MM.1S (cell line): ENCODE measurements at regions not wholly inside any gene's neighbourhood (a gene's known extent, or its start where the extent isn't known, plus 50 kb on each side); places are given as distances from the start of the nearest gene placed in this dataset.

ENCODE experiments used
- DNase-seq: peaks from one replicate; pipeline ENCODE4 v3.0.0-alpha.2; 2015
- H2AFZ ChIP-seq: fragments of 300-600 bp; sonication (generic); 2 replicates; pipeline ENCODE4 v1.6.0; 2016; ENCODE audit warnings: antibody characterized with exemption, low read length
- H3F3A ChIP-seq: fragments of 300-600 bp; sonication (generic); 2 replicates; pipeline ENCODE4 v1.6.1; 2016; ENCODE audit warnings: mild to moderate bottlenecking, antibody characterized with exemption, low read length, moderate library complexity, mixed read lengths; ENCODE audit not compliant: insufficient read depth
- H3K27ac ChIP-seq: fragments of 300-600 bp; sonication (generic); 2 replicates; pipeline ENCODE4 v1.5.1; 2016; ENCODE audit warnings: mild to moderate bottlenecking, low read length
- H3K27me3 ChIP-seq: fragments of 300-600 bp; sonication (generic); replicated peaks from 2 replicates; pipeline ENCODE4 v1.6.0; 2016; ENCODE audit warnings: low read length; ENCODE audit not compliant: insufficient read depth
- H3K36me3 ChIP-seq: fragments of 300-600 bp; sonication (generic); replicated peaks from 2 replicates; pipeline ENCODE4 v1.6.1; 2016; ENCODE audit warnings: mild to moderate bottlenecking, low read length, mixed read lengths; ENCODE audit not compliant: insufficient read depth
- H3K4me1 ChIP-seq: fragments of 300-600 bp; sonication (generic); 2 replicates; pipeline ENCODE4 v1.6.1; 2016; ENCODE audit warnings: low read length, mixed read lengths
- H3K4me2 ChIP-seq: fragments of 300-600 bp; sonication (generic); 2 replicates; pipeline ENCODE4 v1.6.0; 2016; ENCODE audit warnings: low read depth, low read length
- H3K4me3 ChIP-seq: fragments of 300-600 bp; sonication (generic); 2 replicates; pipeline ENCODE4 v1.5.1; 2016; ENCODE audit warnings: low read length, mixed read lengths
- H3K79me2 ChIP-seq: fragments of 300-600 bp; sonication (generic); 2 replicates; pipeline ENCODE4 v1.6.1; 2016; ENCODE audit warnings: mixed run types, low read length, mixed read lengths
- H3K9ac ChIP-seq: fragments of 300-600 bp; sonication (generic); 2 replicates; pipeline ENCODE4 v1.6.1; 2016; ENCODE audit warnings: low read length, mixed read lengths
- H3K9me2 ChIP-seq: fragments of 300-600 bp; sonication (generic); replicated peaks from 2 replicates; pipeline ENCODE4 v1.6.1; 2016; ENCODE audit warnings: mild to moderate bottlenecking, low read length, mixed read lengths; ENCODE audit not compliant: insufficient read depth
- H3K9me3 ChIP-seq: fragments of 300-600 bp; sonication (generic); replicated peaks from 2 replicates; pipeline ENCODE4 v1.6.1; 2016; ENCODE audit warnings: mild to moderate bottlenecking, low read length, mixed read lengths; ENCODE audit not compliant: insufficient read depth
- H4K20me1 ChIP-seq: fragments of 300-600 bp; sonication (generic); 2 replicates; pipeline ENCODE4 v1.6.1; 2016; ENCODE audit warnings: mild to moderate bottlenecking, low read length, moderate library complexity, mixed read lengths; ENCODE audit not compliant: insufficient read depth
- EZH2 ChIP-seq: fragments of 300-600 bp; sonication (generic); optimal IDR thresholded peaks from 2 replicates; pipeline ENCODE3; 2017; ENCODE audit warnings: low read depth, mild to moderate bottlenecking, antibody characterized with exemption, low read length, mixed read lengths
- EZH2phosphoT487 ChIP-seq: fragments of 300-600 bp; sonication (generic); IDR thresholded peaks from 2 replicates; pipeline ENCODE4 v1.6.1; 2018; ENCODE audit warnings: antibody characterized with exemption, low read length
- TF ChIP-seq, protein P1 (sequence below): fragments of 300-600 bp; sonication (generic); IDR thresholded peaks from 2 replicates; pipeline ENCODE4 v1.5.1; 2016; ENCODE audit warnings: antibody characterized with exemption, low read length, mixed read lengths

DNA sequence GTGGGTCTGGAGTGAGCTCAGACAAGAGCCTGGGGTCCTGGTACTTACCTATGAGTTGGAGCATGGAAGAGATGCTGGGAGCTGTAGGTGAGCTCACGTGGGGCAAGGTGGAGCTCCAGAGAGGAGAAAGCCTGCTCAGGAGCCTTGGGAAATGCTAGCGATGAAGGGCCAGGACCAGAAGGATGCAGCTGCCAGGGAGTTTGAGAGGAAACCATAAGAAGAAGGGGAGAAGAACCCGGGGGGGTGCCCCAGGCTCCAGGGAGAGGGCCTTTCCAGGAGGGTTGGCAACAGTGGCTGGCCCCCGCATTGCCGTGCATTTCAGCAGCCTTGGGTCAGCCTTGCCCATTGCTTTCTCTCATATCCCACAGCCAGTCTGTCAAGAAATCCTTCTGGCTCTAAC, 268.7 kb downstream of the GLI2 start:
- no peak overlapping the region for H3K4me2 ChIP-seq
- no peaks in the 10 kb centered on the region for H3K36me3 ChIP-seq
- H3K27me3 ChIP-seq: no peaks in the 10 kb centered on the region
- H3K9ac ChIP-seq: no peak overlapping the region
- no peaks in the 10 kb centered on the region for H3F3A ChIP-seq
- H2AFZ ChIP-seq: no peak overlapping the region
- no peaks in the 10 kb centered on the region for H3K4me1 ChIP-seq
- no peaks in the 10 kb centered on the region for H4K20me1 ChIP-seq
- TF ChIP-seq EZH2phosphoT487 (no peak), EZH2 (no peak)
- TF ChIP-seq, protein P1, sequence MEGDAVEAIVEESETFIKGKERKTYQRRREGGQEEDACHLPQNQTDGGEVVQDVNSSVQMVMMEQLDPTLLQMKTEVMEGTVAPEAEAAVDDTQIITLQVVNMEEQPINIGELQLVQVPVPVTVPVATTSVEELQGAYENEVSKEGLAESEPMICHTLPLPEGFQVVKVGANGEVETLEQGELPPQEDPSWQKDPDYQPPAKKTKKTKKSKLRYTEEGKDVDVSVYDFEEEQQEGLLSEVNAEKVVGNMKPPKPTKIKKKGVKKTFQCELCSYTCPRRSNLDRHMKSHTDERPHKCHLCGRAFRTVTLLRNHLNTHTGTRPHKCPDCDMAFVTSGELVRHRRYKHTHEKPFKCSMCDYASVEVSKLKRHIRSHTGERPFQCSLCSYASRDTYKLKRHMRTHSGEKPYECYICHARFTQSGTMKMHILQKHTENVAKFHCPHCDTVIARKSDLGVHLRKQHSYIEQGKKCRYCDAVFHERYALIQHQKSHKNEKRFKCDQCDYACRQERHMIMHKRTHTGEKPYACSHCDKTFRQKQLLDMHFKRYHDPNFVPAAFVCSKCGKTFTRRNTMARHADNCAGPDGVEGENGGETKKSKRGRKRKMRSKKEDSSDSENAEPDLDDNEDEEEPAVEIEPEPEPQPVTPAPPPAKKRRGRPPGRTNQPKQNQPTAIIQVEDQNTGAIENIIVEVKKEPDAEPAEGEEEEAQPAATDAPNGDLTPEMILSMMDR: no peak
- no peak overlapping the region for H3K4me3 ChIP-seq
- no peak for DNase-seq
- no peaks in the 10 kb centered on the region for H3K9me3 ChIP-seq
- H3K9me2 ChIP-seq: no peaks in the 10 kb centered on the region
- no peaks in the 10 kb centered on the region for H3K79me2 ChIP-seq
- H3K27ac ChIP-seq: no peak overlapping the region

DNA sequence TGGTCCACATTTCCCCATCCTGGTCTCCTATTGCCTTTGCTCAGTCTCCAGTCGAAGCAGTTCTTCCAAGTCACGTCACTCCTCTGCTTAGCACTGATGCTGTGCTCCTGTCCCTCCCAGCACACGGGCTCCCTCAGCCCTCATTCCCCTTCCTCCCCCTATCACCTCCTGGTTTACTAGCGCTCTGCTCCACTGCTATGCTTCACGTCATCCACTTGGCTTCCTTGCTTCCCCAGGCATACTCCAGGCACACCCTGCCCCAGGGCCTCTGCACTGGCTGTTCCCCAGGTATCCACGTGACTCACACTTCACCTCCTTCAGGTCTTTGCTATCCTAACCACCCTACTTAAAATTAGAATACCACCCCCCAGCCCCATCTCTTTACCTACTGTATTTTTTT, 269.3 kb downstream of the GLI2 start:
- no peaks in the 10 kb centered on the region for H3K9me3 ChIP-seq
- no peaks in the 10 kb centered on the region for H4K20me1 ChIP-seq
- no peaks in the 10 kb centered on the region for H3K9me2 ChIP-seq
- no peak overlapping the region for H3K27ac ChIP-seq
- TF ChIP-seq EZH2 (no peak), EZH2phosphoT487 (no peak)
- TF ChIP-seq, protein P1: no peak
- H2AFZ ChIP-seq: no peak overlapping the region
- H3K27me3 ChIP-seq: no peaks in the 10 kb centered on the region
- H3K36me3 ChIP-seq: no peaks in the 10 kb centered on the region
- no peaks in the 10 kb centered on the region for H3F3A ChIP-seq
- no peak overlapping the region for H3K4me2 ChIP-seq
- DNase-seq: no peak
- no peak overlapping the region for H3K9ac ChIP-seq
- no peaks in the 10 kb centered on the region for H3K4me1 ChIP-seq
- no peaks in the 10 kb centered on the region for H3K79me2 ChIP-seq
- H3K4me3 ChIP-seq: no peak overlapping the region

DNA sequence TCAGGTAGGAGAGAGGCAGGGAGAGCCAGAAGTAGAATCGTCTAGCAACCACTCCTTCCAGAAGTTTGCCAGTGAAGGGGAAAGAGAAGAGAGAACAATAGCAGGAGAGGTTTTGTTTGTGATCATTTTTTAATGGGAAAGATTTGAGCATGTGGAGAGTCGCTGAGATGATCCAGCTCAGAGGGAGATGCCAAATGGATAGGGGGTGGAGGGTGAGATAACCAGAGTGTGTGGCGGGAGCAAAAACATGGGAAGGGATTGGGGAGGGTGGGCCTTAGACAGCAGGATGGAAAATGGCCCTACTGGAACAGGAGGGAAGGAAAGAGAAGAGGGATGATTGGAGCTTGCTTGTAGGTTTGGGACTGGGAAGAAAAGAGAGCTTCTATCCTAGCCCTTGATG, 269.8 kb downstream of the GLI2 start:
- Histone ChIP-seq H3K4me3 (no peak overlapping the region), H2AFZ (no peak overlapping the region), H3K36me3 (no peaks in the 10 kb centered on the region), H3K9me2 (no peaks in the 10 kb centered on the region), H3K9ac (no peak overlapping the region), H3K4me2 (no peak overlapping the region), H4K20me1 (no peaks in the 10 kb centered on the region), H3K9me3 (no peaks in the 10 kb centered on the region), H3K79me2 (no peaks in the 10 kb centered on the region), H3K4me1 (no peaks in the 10 kb centered on the region), H3K27ac (no peak overlapping the region), H3K27me3 (no peaks in the 10 kb centered on the region), H3F3A (no peaks in the 10 kb centered on the region)
- TF ChIP-seq, protein P1: no peak
- TF ChIP-seq EZH2phosphoT487 (no peak), EZH2 (no peak)
- no peak for DNase-seq
